SK-N-SH (cell line): ENCODE measurements at regions not wholly inside any gene's neighbourhood (a gene's known extent, or its start where the extent isn't known, plus 50 kb on each side); places are given as distances from the start of the nearest gene placed in this dataset.

ENCODE experiments used
- CHD2 ChIP-seq: fragments of 150-350 bp; IDR thresholded peaks from 2 replicates; pipeline ENCODE4 v1.6.1; 2018; ENCODE audit warnings: low read length; ENCODE audit not compliant: partially characterized antibody
- EP300 ChIP-seq, 2 experiments: IDR thresholded peaks; 2 replicates each; pipeline versions ENCODE4 v1.4.0 to v1.6.1; 2012; ENCODE audit warnings: borderline replicate concordance in 1 of 2, low read depth in 1 of 2, low read length in 1 of 2
- EZH2phosphoT487 ChIP-seq: fragments of 200-600 bp; sonication (generic); IDR thresholded peaks from 2 replicates; pipeline ENCODE4 v1.6.1; 2017; ENCODE audit warnings: low read depth, mixed run types, mild to moderate bottlenecking, antibody characterized with exemption, moderate library complexity, borderline replicate concordance
- MXI1 ChIP-seq: IDR thresholded peaks from 2 replicates; pipeline ENCODE4 v1.6.1; 2012; ENCODE audit warnings: mild to moderate bottlenecking, low read depth, low read length, improper control_type of control experiment
- POLR2AphosphoS5 ChIP-seq: IDR thresholded peaks from 2 replicates; pipeline ENCODE4 v1.6.1; 2012; ENCODE audit warnings: low read depth, low read length
- RCOR1 ChIP-seq: fragments of 150-350 bp; IDR thresholded peaks from 2 replicates; pipeline ENCODE4 v1.6.1; 2017; ENCODE audit warnings: antibody characterized with exemption, low read length
- RXRA ChIP-seq: IDR thresholded peaks from 2 replicates; pipeline ENCODE4 v1.4.0; 2012; ENCODE audit warnings: low read depth, mild to moderate bottlenecking, borderline replicate concordance
- SIN3A ChIP-seq: IDR thresholded peaks from 2 replicates; pipeline ENCODE4 v1.6.1; 2012; ENCODE audit warnings: low read depth, mild to moderate bottlenecking, low read length, moderate library complexity, borderline replicate concordance
- SMC3 ChIP-seq: IDR thresholded peaks from 2 replicates; pipeline ENCODE4 v1.6.1; 2012; ENCODE audit warnings: low read depth, low read length, improper control_type of control experiment
- TEAD4 ChIP-seq: IDR thresholded peaks from 2 replicates; pipeline ENCODE4 v1.4.0; 2012; ENCODE audit warnings: mild to moderate bottlenecking, borderline replicate concordance; ENCODE audit not compliant: insufficient read depth
- YY1 ChIP-seq: IDR thresholded peaks from 2 replicates; pipeline ENCODE4 v1.4.0; 2012; ENCODE audit warnings: low read depth, mild to moderate bottlenecking
- TF ChIP-seq, protein P1 (sequence below): fragments of 200-600 bp; sonication (generic); IDR thresholded peaks from 2 replicates; pipeline ENCODE4 v1.6.1; 2017; ENCODE audit warnings: antibody characterized with exemption, mild to moderate bottlenecking, moderate library complexity
- TF ChIP-seq, protein P2 (sequence below): IDR thresholded peaks from 2 replicates; pipeline ENCODE4 v1.4.0; 2012; ENCODE audit warnings: low read depth, borderline replicate concordance
- TF ChIP-seq, protein P3 (sequence below): IDR thresholded peaks from 2 replicates; pipeline ENCODE4 v1.4.0; 2012; ENCODE audit warnings: low read depth

DNA sequence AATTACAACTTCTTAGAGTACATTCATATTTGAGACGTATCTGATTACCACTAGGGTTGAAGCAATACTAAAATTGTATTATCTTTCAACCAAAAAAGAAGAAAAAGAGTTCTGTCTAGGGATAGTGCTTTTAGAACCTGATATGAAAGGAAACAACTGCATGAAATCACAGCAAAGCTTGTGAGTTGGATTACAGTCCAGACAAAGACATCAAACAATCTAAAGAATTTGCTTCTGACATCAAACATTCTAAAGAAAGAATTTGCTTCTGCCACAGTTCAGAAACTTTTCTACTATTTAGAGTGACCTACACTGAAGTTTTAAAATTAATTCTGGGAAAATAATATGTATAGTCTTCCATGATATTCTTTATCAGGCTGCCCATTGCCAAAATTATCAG is 1141.1 kb upstream of the ACO1 start:
- TF ChIP-seq SMC3 (no peak), CHD2 (no peak), POLR2AphosphoS5 (no peak), RXRA (no peak), YY1 (no peak), SIN3A (no peak), EP300 (IDR thresholded peaks at IDR 0.05; ENCODE audit: borderline replicate concordance in 1 of 2, low read depth in 1 of 2, low read length in 1 of 2) (no peak), RCOR1 (no peak), MXI1 (no peak), EZH2phosphoT487 (no peak), TEAD4 (no peak)
- TF ChIP-seq, protein P1, sequence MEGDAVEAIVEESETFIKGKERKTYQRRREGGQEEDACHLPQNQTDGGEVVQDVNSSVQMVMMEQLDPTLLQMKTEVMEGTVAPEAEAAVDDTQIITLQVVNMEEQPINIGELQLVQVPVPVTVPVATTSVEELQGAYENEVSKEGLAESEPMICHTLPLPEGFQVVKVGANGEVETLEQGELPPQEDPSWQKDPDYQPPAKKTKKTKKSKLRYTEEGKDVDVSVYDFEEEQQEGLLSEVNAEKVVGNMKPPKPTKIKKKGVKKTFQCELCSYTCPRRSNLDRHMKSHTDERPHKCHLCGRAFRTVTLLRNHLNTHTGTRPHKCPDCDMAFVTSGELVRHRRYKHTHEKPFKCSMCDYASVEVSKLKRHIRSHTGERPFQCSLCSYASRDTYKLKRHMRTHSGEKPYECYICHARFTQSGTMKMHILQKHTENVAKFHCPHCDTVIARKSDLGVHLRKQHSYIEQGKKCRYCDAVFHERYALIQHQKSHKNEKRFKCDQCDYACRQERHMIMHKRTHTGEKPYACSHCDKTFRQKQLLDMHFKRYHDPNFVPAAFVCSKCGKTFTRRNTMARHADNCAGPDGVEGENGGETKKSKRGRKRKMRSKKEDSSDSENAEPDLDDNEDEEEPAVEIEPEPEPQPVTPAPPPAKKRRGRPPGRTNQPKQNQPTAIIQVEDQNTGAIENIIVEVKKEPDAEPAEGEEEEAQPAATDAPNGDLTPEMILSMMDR, result no peak
- TF ChIP-seq, protein P2, sequence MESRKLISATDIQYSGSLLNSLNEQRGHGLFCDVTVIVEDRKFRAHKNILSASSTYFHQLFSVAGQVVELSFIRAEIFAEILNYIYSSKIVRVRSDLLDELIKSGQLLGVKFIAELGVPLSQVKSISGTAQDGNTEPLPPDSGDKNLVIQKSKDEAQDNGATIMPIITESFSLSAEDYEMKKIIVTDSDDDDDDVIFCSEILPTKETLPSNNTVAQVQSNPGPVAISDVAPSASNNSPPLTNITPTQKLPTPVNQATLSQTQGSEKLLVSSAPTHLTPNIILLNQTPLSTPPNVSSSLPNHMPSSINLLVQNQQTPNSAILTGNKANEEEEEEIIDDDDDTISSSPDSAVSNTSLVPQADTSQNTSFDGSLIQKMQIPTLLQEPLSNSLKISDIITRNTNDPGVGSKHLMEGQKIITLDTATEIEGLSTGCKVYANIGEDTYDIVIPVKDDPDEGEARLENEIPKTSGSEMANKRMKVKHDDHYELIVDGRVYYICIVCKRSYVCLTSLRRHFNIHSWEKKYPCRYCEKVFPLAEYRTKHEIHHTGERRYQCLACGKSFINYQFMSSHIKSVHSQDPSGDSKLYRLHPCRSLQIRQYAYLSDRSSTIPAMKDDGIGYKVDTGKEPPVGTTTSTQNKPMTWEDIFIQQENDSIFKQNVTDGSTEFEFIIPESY, result no peak
- TF ChIP-seq, protein P3, sequence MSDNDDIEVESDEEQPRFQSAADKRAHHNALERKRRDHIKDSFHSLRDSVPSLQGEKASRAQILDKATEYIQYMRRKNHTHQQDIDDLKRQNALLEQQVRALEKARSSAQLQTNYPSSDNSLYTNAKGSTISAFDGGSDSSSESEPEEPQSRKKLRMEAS, result no peak
